ENCODE measurements at regions not wholly inside any gene's neighbourhood (a gene's known extent, or its start where the extent isn't known, plus 50 kb on each side); places are given as distances from the start of the nearest gene placed in this dataset.

DNA sequence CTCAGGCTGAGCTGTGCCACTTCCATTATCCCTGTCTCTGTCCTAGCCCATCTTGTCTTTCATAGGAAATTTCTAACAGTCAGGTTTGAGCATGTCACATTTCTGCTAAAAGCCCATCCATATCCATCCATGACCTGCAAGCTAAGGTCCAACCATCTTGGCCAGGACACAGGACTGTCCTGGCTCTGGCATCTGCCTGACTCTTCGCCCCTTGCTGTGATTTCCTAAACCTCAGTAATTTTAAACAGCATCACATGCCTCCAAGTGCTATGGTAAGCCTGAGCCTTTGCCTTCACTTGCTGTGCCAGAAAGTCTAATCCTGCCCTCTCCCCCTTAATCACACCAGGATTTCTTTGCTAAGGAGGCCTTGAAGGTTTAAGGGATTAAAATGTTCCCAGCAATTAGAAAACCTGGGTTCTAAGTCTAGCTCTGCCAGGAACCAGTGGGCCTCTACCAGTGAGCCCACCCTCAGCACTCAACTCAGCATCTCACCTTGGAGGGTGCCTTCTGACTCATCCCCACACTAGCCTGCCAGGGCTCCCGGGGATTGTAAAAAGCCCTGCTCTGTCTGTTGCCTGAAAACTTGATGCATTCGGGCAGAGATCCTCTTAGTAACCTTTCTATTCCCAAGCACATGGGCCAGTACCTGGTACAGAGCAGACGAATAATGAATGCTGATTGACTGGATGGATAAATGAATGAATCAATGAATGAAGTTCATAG lies 411.0 kb downstream of the LRATD1 start:
- TF ChIP-seq, protein P1, sequence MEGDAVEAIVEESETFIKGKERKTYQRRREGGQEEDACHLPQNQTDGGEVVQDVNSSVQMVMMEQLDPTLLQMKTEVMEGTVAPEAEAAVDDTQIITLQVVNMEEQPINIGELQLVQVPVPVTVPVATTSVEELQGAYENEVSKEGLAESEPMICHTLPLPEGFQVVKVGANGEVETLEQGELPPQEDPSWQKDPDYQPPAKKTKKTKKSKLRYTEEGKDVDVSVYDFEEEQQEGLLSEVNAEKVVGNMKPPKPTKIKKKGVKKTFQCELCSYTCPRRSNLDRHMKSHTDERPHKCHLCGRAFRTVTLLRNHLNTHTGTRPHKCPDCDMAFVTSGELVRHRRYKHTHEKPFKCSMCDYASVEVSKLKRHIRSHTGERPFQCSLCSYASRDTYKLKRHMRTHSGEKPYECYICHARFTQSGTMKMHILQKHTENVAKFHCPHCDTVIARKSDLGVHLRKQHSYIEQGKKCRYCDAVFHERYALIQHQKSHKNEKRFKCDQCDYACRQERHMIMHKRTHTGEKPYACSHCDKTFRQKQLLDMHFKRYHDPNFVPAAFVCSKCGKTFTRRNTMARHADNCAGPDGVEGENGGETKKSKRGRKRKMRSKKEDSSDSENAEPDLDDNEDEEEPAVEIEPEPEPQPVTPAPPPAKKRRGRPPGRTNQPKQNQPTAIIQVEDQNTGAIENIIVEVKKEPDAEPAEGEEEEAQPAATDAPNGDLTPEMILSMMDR (IDR thresholded peaks at IDR 0.05): no peak
- TF ChIP-seq POLR2AphosphoS5 (IDR thresholded peaks at IDR 0.05): no peak
- TF ChIP-seq POLR2A (IDR thresholded peaks at IDR 0.05): no peak
- TF ChIP-seq EP300 (IDR thresholded peaks at IDR 0.05): no peak
- H3K27ac ChIP-seq: peak overlapping the region; percentile 51 to 77 (median 74)
- H3K36me3 ChIP-seq: no peaks in the 10 kb centered on the region
- no peaks in the 10 kb centered on the region for H3K9me3 ChIP-seq
- H3K4me3 ChIP-seq: no peak overlapping the region
- peak; percentile 39 for ATAC-seq
- WGBS, 2 donors (ENCODE audit: low coverage in 1 of 2): 18 to 26% methylated on average over 3 of the region's 4 CpGs
- H3K4me1 ChIP-seq: peaks cover 0 to 36% (median 0%) of the 10 kb centered on the region in 3 donors
- H3K27me3 ChIP-seq: no peaks in the 10 kb centered on the region

- H3K27me3 ChIP-seq: no peaks in the 10 kb centered on the region
- TF ChIP-seq EP300 (IDR thresholded peaks at IDR 0.05) (no peak), POLR2AphosphoS5 (IDR thresholded peaks at IDR 0.05) (no peak), POLR2A (IDR thresholded peaks at IDR 0.05) (no peak)
- TF ChIP-seq, protein P1 (IDR thresholded peaks at IDR 0.05): no peak
- no peaks in the 10 kb centered on the region for H3K9me3 ChIP-seq
- H3K4me3 ChIP-seq: no peak overlapping the region
- ATAC-seq: no peak
- no peak overlapping the region for H3K27ac ChIP-seq
- H3K36me3 ChIP-seq: no peaks in the 10 kb centered on the region
- peaks cover 0 to 32% (median 0%) of the 10 kb centered on the region in 3 donors for H3K4me1 ChIP-seq
- 88 to 100% methylated on average over 3 to 4 of the region's 4 CpGs for WGBS, 2 donors (ENCODE audit: low coverage in 1 of 2)
Observed at GRCh38 chr2:15045054-15045453, 412.5 kb downstream of the LRATD1 start.

DNA sequence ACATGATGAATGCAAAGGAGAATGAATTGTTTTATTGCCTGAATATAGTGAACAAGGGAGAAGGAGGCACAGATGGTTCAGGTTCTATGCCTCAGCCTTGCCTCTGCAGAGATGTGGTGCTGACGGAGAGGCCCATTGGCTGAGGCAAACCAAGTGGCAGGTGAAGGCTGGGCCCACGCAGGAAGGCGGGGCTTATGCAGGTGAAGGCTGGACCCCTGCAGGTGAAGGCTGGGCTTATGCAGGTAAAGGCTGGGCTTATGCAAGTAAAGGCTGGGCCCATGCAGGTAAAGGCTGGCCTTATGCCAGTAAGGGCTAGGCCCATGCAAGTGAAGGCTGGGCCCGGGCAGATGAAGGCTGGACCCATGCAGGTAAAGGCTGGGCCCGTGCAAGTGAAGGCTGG lies 414.7 kb downstream of the LRATD1 start:
- no peak for ATAC-seq
- H3K36me3 ChIP-seq: no peaks in the 10 kb centered on the region
- H3K4me3 ChIP-seq: no peak overlapping the region
- TF ChIP-seq POLR2AphosphoS5 (IDR thresholded peaks at IDR 0.05) (no peak), POLR2A (IDR thresholded peaks at IDR 0.05) (no peak), EP300 (IDR thresholded peaks at IDR 0.05) (no peak)
- TF ChIP-seq, protein P1 (IDR thresholded peaks at IDR 0.05): no peak
- H3K4me1 ChIP-seq: peaks cover 0 to 18% (median 0%) of the 10 kb centered on the region in 3 donors
- H3K27me3 ChIP-seq: no peaks in the 10 kb centered on the region
- WGBS, 2 donors (ENCODE audit: low coverage in 1 of 2): 60 to 81% methylated on average over 2 to 3 of the region's 5 CpGs
- no peaks in the 10 kb centered on the region for H3K9me3 ChIP-seq
- no peak overlapping the region for H3K27ac ChIP-seq

DNA sequence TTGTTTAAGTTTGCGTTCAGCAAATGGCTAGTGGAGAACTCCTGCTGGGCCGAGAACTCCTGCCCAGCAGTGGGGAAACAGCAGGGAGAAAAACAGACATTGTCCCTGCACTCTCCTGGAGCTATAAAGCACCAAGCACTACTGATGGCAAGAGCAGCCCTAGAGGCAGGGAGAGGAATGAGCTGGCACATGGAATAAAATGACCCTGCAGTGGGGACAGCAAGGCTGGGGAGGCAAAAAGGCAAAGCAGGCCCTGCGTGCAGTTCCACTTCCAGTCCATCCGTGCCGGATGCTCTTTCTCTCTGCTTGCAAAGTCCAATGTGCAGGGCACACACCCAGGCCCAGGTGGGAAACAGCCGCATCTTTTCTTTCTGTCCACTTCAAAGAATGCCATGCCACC lies 415.5 kb downstream of the LRATD1 start:
- Histone ChIP-seq H3K9me3 (no peaks in the 10 kb centered on the region), H3K27me3 (no peaks in the 10 kb centered on the region), H3K4me1 (peaks cover 0 to 10% (median 0%) of the 10 kb centered on the region in 3 donors), H3K4me3 (no peak overlapping the region), H3K27ac (no peak overlapping the region), H3K36me3 (no peaks in the 10 kb centered on the region)
- TF ChIP-seq POLR2A (IDR thresholded peaks at IDR 0.05) (no peak), EP300 (IDR thresholded peaks at IDR 0.05) (no peak), POLR2AphosphoS5 (IDR thresholded peaks at IDR 0.05) (no peak)
- TF ChIP-seq, protein P1 (IDR thresholded peaks at IDR 0.05): no peak
- 71 to 89% methylated on average over 4 of the region's 6 CpGs for WGBS, 2 donors (ENCODE audit: low coverage in 1 of 2)
- ATAC-seq: no peak
